GM18505 (cell line): ENCODE measurements at regions not wholly inside any gene's neighbourhood (a gene's known extent, or its start where the extent isn't known, plus 50 kb on each side); places are given as distances from the start of the nearest gene placed in this dataset.
"Not testable (repeated sequence)": the region's sequence is repeated elsewhere in the genome, so short reads cannot be mapped to it uniquely, and the experiment has no call there.

Experiments
- ATAC-seq: cut with Tn5 transposase; IDR thresholded peaks from one replicate; pipeline ENCODE4 v1.9.1; 2021; ENCODE audit not compliant: unreplicated experiment
- POLR2A ChIP-seq: IDR thresholded peaks from 4 replicates; pipeline ENCODE4 v1.6.1; 2011; ENCODE audit warnings: borderline replicate concordance; ENCODE audit not compliant: insufficient read depth, insufficient read length; ENCODE audit errors: extremely low read depth

DNA sequence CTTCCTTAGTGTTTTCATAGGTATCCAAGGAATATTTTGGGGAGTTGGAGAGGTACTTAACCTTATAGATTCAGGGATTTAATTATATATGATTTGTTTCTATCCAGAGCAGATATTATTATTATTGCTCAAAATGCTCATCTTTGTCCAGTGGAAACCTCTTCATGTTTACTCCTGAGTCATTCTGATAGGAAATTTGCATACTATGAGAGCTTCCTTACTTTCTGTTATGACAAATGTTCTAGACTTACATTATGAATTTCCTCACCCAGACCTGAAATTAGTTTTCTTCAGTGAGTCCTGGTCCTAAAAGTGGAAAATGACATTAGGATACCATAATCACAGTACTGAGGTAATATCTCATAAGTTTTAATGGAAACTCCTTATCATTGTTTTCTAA is 57.5 kb upstream of the PLPPR5 start:
- ATAC-seq: peak; percentile 82
- no peak for TF ChIP-seq POLR2A

GRCh38 chr1:99069146-99069545 is 64.5 kb upstream of the PLPPR5 start:
- TF ChIP-seq POLR2A: no peak
- ATAC-seq: no peak

DNA sequence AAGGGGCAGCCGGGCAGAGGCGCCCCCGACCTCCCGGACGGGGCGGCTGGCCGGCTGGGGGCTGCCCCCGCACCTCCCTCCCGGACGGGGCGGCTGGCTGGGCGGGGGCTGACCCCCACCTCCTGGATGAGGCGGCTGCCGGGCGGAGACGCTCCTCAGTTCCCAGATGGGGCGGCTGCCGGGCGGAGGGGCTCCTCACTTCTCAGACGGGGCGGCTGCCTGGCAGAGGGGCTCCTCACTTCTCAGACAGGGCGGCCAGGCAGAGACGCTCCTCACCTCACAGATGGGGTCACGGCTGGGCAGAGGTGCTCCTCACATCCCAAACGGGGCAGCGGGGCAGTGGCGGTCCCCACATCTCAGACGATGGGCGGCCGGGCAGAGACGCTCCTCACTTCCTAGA is 73.9 kb upstream of the PLPPR5 start:
- not testable (repeated sequence) for ATAC-seq

DNA sequence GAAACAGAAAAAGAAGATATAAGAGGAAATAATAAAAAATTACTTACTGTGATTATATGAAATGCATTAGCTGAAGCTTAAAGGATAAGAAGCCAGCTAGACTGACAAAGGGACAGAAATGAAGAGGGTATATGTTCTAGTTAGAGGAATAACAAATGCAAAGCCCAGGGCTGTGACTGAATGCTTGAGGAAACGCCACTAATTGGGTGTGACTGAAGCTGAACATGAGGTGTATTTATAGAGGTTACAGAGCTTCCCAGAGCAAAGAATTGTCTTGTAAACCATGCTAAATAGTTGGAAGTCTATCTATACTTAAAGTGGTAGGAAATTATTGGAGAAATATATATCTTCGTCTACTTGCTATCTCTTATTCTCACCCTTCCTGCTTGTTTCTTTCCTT is 77.7 kb upstream of the PLPPR5 start:
- ATAC-seq: no peak
- no peak for TF ChIP-seq POLR2A

GRCh38 chr1:99083338-99083737 is 78.7 kb upstream of the PLPPR5 start:
- ATAC-seq: no peak
- no peak for TF ChIP-seq POLR2A

- peak; percentile 72 for ATAC-seq
These were observed 79.9 kb upstream of the PLPPR5 start for GRCh38 chr1:99084562-99084961.

GRCh38 chr1:99086057-99086456 is 81.4 kb upstream of the PLPPR5 start:
- ATAC-seq: no peak
- TF ChIP-seq POLR2A: no peak

More at GRCh38 chr1:99084562-99084961, 79.9 kb upstream of the PLPPR5 start:
- TF ChIP-seq POLR2A: no peak

DNA sequence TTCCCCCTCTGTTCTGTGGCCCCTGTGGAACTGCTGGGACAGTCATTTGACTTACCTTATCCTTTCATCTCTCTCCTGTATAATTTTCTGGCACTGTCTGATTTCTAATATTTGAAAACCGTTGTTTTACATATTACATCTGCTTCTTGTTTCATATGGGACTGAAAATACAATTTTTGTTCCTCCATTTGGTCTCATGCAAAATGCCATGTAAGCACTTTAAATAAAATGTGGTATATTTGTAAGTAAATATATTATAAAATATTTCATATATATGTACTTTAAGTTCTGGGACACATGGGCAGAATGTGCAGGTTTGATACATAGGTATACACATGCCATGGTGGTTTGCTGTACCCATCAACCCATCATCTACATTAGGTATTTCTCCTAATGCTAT is 93.9 kb upstream of the PLPPR5 start:
- no peak for TF ChIP-seq POLR2A
- ATAC-seq: no peak

DNA sequence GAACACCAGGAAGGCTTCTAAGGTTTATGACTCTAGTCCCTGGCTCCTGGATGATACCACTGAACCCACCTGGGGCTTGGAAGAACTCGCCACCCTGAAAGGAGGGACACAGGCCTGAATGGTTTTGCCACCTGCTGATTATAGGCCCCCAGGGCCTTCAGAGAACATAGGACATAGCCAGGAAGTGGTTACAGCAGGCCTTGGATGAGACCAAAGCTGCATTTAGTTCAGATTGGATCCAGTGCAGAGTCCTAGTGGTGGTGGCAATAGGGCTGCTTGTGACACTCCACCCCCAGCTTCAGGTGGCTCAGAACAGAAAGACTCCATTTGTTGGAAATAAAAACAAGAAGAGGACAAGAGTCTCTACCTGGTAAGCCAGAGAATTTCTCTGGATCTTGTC is 101.6 kb upstream of the PLPPR5 start:
- no peak for TF ChIP-seq POLR2A
- ATAC-seq: no peak

- ATAC-seq: no peak
These were observed 103.0 kb upstream of the PLPPR5 start for GRCh38 chr1:99107680-99108079.

DNA sequence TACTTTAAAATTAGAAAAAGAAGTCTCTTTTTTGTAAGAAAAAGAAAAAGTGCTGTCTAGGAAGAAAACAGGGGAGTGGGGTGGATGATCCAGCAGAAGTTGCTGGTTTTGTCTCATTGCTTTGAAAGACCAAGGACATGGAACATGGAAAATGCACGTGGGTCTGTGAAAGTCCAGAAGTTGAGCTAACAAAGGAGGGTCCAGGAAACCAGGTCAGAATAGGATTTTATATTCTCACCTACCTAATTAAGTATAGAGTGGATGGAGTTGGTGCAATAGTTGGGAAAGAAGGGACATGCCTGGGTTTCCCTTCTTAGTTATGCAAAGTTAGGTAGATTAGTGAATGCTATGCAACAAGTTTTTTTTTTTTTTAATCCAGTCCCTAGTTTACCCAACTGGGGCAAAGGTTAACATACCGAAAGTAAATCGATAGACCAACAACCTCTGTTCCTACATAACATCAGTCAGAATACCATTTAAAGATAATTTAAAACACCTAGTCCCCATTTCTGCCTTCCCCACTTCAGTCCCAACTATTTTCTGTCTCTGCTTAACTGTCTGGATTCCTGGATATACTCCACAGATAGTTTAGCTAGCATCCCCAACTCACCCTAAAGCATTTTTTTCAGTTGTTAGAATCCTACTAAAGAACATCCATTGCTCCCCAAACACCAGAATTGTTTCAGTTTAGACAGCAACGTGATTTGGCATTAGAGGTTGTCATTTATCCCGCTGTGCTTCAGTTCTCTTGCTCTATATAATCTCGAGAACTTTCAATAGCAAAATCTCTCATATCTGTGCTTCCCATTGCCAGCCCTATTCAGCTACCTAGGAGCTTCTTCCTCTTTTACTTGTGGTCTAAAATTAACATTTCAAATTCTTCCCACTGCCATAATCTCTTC is 105.7 kb upstream of the PLPPR5 start:
- TF ChIP-seq POLR2A: no peak
- no peak for ATAC-seq

More at GRCh38 chr1:99107680-99108079, 103.0 kb upstream of the PLPPR5 start:
- TF ChIP-seq POLR2A: no peak

GRCh38 chr1:99115231-99115630 is 110.6 kb upstream of the PLPPR5 start:
- ATAC-seq: no peak
- TF ChIP-seq POLR2A: no peak

GRCh38 chr1:99119188-99119587 is 114.5 kb upstream of the PLPPR5 start:
- ATAC-seq: no peak
- TF ChIP-seq POLR2A: no peak

- TF ChIP-seq POLR2A: no peak
- no peak for ATAC-seq
These were observed 117.4 kb upstream of the PLPPR5 start for GRCh38 chr1:99122039-99122438.
